ENCODE measurements at regions not wholly inside any gene's neighbourhood (a gene's known extent, or its start where the extent isn't known, plus 50 kb on each side); places are given as distances from the start of the nearest gene placed in this dataset.

- TF ChIP-seq ZNF274 (IDR thresholded peaks at IDR 0.05; ENCODE audit: low read depth, low read length) (no peak), SUZ12 (IDR thresholded peaks at IDR 0.05; ENCODE audit: extremely low read depth, insufficient read depth, insufficient read length) (no peak), YY1 (IDR thresholded peaks at IDR 0.05; ENCODE audit: insufficient read depth, insufficient read length) (no peak)
These were observed 61.1 kb upstream of the PICALM start for GRCh38 chr11:86129740-86130540.

Data from NT2/D1 (cell line).